Fibroblast of lung (primary cell): ENCODE measurements at regions not wholly inside any gene's neighbourhood (a gene's known extent, or its start where the extent isn't known, plus 50 kb on each side); places are given as distances from the start of the nearest gene placed in this dataset.

Experiments
- CTCF ChIP-seq, 2 donors: IDR thresholded peaks in 1 of 2; conservative IDR thresholded peaks in 1 of 2; 1 replicate in 1 of 2; 2 replicates in 1 of 2; pipeline ENCODE4 v1.5.1; 2011 to 2012; ENCODE audit warnings: low read length in 2 of 2, control low read depth in 1 of 2, inconsistent platforms in 1 of 2, low read depth in 1 of 2, mild to moderate bottlenecking in 1 of 2
- EZH2 ChIP-seq: IDR thresholded peaks from 2 replicates; pipeline ENCODE4 v1.5.1; 2012; ENCODE audit warnings: low read length, control low read depth, mild to moderate bottlenecking; ENCODE audit errors: missing control alignments

GRCh38 chr20:57905448-57905847 is 195.6 kb upstream of the PMEPA1 start:
- no peak for TF ChIP-seq CTCF (conservative IDR thresholded peaks at IDR 0.05 in 1 of 2, IDR thresholded peaks at IDR 0.05 in 1 of 2; ENCODE audit: low read depth in 1 of 2, low read length in 2 of 2)
- no peak for TF ChIP-seq EZH2
